Epidermal melanocyte (primary cell): ENCODE measurements at regions not wholly inside any gene's neighbourhood (a gene's known extent, or its start where the extent isn't known, plus 50 kb on each side); places are given as distances from the start of the nearest gene placed in this dataset.
"Not testable (repeated sequence)": the region's sequence is repeated elsewhere in the genome, so short reads cannot be mapped to it uniquely, and the experiment has no call there.

Experiments used
- DNase-seq: peaks from one replicate; pipeline ENCODE4 v3.0.0; 2011; ENCODE audit warnings: low spot score; ENCODE audit not compliant: insufficient read length

GRCh38 chr7:86372262-86372661 lies 271.4 kb upstream of the GRM3 start:
- no peak for DNase-seq

GRCh38 chr7:86366946-86367345 lies 276.8 kb upstream of the GRM3 start:
- no peak for DNase-seq

GRCh38 chr7:86340407-86340806 lies 303.3 kb upstream of the GRM3 start:
- DNase-seq = not testable (repeated sequence)

- no peak for DNase-seq
Observed at GRCh38 chr7:86339051-86339450, 304.7 kb upstream of the GRM3 start.

- DNase-seq = no peak
Observed at GRCh38 chr7:86328801-86329433, 314.8 kb upstream of the GRM3 start.

GRCh38 chr7:86326847-86327246 lies 316.9 kb upstream of the GRM3 start:
- no peak for DNase-seq

- DNase-seq = no peak
Observed at GRCh38 chr7:86320889-86321288, 322.8 kb upstream of the GRM3 start.

- DNase-seq = no peak
Observed at GRCh38 chr7:86320341-86320740, 323.4 kb upstream of the GRM3 start.

GRCh38 chr7:86313842-86314241 lies 329.9 kb upstream of the GRM3 start:
- DNase-seq = no peak

- DNase-seq = no peak
Observed at GRCh38 chr7:86301301-86301700, 342.4 kb upstream of the GRM3 start.

GRCh38 chr7:86295526-86295925 lies 348.2 kb upstream of the GRM3 start:
- no peak for DNase-seq

- no peak for DNase-seq
Observed at GRCh38 chr7:86282014-86282682, 361.6 kb upstream of the GRM3 start.

- no peak for DNase-seq
Observed at GRCh38 chr7:86280150-86280549, 363.6 kb upstream of the GRM3 start.

- no peak for DNase-seq
Observed at GRCh38 chr7:86262781-86263180, 380.9 kb upstream of the GRM3 start.

GRCh38 chr7:86257894-86258293 lies 385.8 kb upstream of the GRM3 start:
- no peak for DNase-seq

GRCh38 chr7:86252406-86252805 lies 391.3 kb upstream of the GRM3 start:
- no peak for DNase-seq

- DNase-seq = no peak
Observed at GRCh38 chr7:86248977-86249376, 394.7 kb upstream of the GRM3 start.

GRCh38 chr7:86243171-86243570 lies 400.5 kb upstream of the GRM3 start:
- no peak for DNase-seq

- DNase-seq = no peak
Observed at GRCh38 chr7:86226191-86226590, 417.5 kb upstream of the GRM3 start.

GRCh38 chr7:86222806-86223205 lies 420.9 kb upstream of the GRM3 start:
- DNase-seq = no peak

- no peak for DNase-seq
Observed at GRCh38 chr7:86214734-86215133, 429.0 kb upstream of the GRM3 start.

GRCh38 chr7:86212976-86213375 lies 430.7 kb upstream of the GRM3 start:
- DNase-seq = no peak

- no peak for DNase-seq
Observed at GRCh38 chr7:86209036-86209435, 434.7 kb upstream of the GRM3 start.
